ENCODE measurements at regions not wholly inside any gene's neighbourhood (a gene's known extent, or its start where the extent isn't known, plus 50 kb on each side); places are given as distances from the start of the nearest gene placed in this dataset.

DNA sequence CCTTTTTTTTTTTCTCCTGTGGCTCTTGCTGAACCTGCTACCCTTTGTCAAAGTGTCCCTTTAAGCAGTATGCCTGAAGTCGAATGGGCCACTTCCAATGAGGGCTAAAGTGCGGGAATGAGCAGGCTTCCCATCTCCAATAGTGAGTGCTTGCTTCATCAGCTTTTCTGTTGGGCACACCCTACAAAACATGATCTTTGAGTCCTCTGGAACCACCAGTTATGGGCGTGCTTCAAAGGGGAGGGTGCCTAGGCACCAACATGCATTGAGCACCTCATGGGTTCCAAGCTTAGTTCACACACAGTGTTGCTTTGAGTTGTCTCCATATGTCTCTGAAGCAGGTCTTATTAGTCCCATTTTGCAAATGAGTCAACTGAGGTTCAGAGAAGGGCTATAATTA, 132.8 kb upstream of the CPEB4 start:
- no peak overlapping the region for H3K4me3 ChIP-seq (ENCODE audit: control insufficient read depth, low read depth, low read length)
- TF ChIP-seq, protein P1, sequence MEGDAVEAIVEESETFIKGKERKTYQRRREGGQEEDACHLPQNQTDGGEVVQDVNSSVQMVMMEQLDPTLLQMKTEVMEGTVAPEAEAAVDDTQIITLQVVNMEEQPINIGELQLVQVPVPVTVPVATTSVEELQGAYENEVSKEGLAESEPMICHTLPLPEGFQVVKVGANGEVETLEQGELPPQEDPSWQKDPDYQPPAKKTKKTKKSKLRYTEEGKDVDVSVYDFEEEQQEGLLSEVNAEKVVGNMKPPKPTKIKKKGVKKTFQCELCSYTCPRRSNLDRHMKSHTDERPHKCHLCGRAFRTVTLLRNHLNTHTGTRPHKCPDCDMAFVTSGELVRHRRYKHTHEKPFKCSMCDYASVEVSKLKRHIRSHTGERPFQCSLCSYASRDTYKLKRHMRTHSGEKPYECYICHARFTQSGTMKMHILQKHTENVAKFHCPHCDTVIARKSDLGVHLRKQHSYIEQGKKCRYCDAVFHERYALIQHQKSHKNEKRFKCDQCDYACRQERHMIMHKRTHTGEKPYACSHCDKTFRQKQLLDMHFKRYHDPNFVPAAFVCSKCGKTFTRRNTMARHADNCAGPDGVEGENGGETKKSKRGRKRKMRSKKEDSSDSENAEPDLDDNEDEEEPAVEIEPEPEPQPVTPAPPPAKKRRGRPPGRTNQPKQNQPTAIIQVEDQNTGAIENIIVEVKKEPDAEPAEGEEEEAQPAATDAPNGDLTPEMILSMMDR (IDR thresholded peaks at IDR 0.05; ENCODE audit: control insufficient read depth, insufficient read depth, low read depth, low read length, missing control alignments): no peak
- no peak for DNase-seq (ENCODE audit: low read depth)

DNA sequence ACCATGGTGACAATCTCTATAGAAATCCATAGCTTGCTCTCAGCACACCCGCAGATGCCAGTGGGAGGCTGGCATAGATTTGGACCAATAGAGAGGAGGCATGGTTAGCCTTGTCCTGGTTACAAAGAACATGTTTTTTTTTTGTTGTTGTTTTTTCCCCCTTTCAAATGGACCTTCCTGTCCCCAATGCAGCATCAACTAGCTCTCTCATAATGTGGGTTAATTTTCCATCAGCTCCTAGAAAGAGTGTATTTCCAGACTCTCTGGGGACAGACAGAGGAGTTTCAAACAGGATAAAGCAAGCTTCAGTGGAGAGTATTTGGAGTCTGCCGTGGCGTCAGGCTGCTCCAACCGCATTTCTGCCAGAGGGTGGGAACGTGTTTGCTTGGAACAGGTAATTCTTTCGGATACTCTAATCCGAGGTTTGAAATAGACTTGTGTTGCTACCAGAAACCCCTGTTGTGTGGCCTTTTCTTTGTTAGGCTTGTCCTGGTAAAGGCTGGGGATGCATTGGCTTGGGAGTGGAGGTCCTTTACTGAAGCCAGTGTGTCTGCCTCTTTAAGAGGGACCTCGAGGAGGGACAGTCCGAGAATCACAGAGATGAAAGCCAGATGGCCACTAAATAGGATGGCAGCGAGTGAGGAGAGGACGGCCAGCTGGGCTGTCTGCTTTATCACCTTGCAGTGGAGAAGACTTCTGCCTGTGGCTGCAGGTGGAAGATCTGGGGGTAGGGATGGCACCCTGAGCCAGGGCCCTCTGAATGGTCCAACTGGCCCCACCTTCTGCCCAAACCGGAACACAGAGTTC, 130.5 kb upstream of the CPEB4 start:
- no peak for DNase-seq (ENCODE audit: low read depth)
- TF ChIP-seq, protein P1 (IDR thresholded peaks at IDR 0.05; ENCODE audit: control insufficient read depth, insufficient read depth, low read depth, low read length, missing control alignments): no peak
- no peak overlapping the region for H3K4me3 ChIP-seq (ENCODE audit: control insufficient read depth, low read depth, low read length)

DNA sequence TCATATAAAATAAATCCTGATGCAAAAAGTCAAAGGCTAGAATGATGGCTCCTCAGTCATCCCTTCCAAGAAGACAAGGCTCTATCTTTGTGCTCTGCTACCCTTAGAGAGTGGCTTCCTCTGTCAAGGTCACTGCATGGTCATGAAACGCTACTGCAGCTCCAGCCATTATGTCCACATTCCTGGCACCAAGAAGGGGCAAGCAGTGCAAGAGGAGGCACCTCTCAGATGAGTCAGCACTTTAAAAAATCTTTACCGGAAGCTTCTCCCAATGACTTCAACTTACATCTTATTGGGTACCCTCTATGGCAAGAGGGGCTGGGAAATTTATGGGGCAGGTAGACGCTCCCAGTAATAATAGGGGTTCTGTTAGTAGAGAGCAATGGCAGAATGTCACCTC, 129.5 kb upstream of the CPEB4 start:
- DNase-seq (ENCODE audit: low read depth): no peak
- H3K4me3 ChIP-seq (ENCODE audit: control insufficient read depth, low read depth, low read length): no peak overlapping the region
- TF ChIP-seq, protein P1 (IDR thresholded peaks at IDR 0.05; ENCODE audit: control insufficient read depth, insufficient read depth, low read depth, low read length, missing control alignments): no peak

DNA sequence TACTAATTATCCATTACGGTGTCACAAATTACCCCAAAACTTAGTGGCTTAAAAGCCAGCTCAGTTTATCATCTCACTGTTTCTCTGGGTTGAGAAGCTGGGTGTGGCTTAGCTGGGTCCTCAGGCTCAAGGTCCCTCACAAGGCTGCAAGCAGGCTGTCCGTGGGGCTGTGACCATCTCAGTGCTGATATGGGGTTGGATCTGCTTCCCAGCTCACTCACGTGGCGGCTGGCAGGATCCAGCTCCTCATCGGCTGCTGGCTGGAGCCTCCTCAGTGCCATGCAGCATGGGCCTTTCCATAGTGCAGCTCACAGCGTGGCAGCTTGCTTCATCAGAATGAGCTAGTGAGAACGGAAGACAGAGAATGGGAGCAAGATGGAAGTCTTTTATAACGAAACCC, 128.5 kb upstream of the CPEB4 start:
- no peak overlapping the region for H3K4me3 ChIP-seq (ENCODE audit: control insufficient read depth, low read depth, low read length)
- TF ChIP-seq, protein P1 (IDR thresholded peaks at IDR 0.05; ENCODE audit: control insufficient read depth, insufficient read depth, low read depth, low read length, missing control alignments): no peak
- DNase-seq (ENCODE audit: low read depth): no peak

DNA sequence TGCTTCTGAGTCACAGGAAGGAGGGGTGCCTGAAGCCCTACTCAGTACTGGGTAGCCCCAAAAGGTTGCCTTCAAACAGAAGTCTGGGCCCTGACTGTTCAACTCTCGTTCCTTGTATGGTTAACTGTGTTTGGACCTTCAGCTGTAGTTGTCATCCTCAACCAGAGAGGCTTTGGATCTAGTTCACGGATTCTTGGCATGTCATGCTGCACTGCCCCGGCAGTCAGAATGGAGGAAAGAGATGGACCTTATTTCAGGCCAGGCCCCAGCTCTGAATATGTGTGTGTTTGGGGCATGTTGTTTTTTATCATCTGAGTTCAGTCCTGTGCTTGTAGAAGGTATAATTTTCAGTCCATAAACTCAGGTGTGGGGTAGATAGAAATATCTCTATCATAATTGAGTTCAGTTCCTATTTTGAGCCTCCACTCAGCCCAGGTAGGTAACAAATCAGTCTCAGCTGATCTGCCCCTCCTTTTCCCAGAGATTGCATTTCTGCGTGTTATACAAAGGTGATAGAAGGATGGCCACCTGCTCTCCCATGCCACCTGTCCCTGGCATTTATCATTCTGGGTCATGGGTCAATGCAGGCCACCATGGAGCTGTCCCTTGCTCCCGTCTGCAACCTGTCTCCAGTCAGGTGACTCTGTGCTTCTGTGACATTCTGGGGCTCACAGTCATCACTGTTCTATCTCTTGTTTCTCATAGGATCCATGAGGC, 127.5 kb upstream of the CPEB4 start:
- no peak for DNase-seq (ENCODE audit: low read depth)
- no peak overlapping the region for H3K4me3 ChIP-seq (ENCODE audit: control insufficient read depth, low read depth, low read length)
- TF ChIP-seq, protein P1 (IDR thresholded peaks at IDR 0.05; ENCODE audit: control insufficient read depth, insufficient read depth, low read depth, low read length, missing control alignments): no peak

DNA sequence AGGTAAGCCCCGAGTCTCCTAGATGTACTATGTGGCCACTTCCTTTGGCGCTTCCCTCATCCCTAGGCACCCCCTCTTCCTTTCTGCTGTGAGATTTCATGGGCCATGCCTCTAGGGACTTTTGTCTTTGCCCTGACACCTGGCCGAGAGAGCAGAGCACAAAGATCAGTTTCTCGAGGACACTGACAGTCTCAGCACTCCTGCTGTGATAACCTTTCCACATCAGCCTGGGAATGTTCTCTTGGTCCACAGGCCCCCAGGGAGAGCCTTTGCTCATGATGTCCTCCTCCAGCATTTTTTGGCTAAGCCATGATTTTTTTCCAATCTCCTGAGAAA, 127.0 kb upstream of the CPEB4 start:
- H3K4me3 ChIP-seq (ENCODE audit: control insufficient read depth, low read depth, low read length): no peak overlapping the region
- TF ChIP-seq, protein P1 (IDR thresholded peaks at IDR 0.05; ENCODE audit: control insufficient read depth, insufficient read depth, low read depth, low read length, missing control alignments): no peak
- DNase-seq (ENCODE audit: low read depth): no peak

All from AG09309 (cell line).